ENCODE measurements at regions not wholly inside any gene's neighbourhood (a gene's known extent, or its start where the extent isn't known, plus 50 kb on each side); places are given as distances from the start of the nearest gene placed in this dataset.

- peaks cover 8 to 17% of the 10 kb centered on the region in 2 donors for H3K4me1 ChIP-seq
- in situ Hi-C loops (cut with MboI; ENCODE audit: low sequenced_read_pairs in 4 of 4) (loop anchor here (5.0 to 25.0 kb wide), 6 partner anchors 130 to 642 kb away; partner anchors contain the start of gene ANKH (in 2 of the 4)), intact Hi-C loops (cut with DNase I; ENCODE audit: low total_unique reads) (no loop called here)
Measured at GRCh38 chr5:15004506-15004905, 132.9 kb upstream of the ANKH start.

GRCh38 chr5:15003511-15003920, 131.9 kb upstream of the ANKH start:
- in situ Hi-C loops (cut with MboI; ENCODE audit: low sequenced_read_pairs in 4 of 4) = loop anchor here (5.0 to 25.0 kb wide), 6 partner anchors 129 to 641 kb away; partner anchors contain the start of gene ANKH (in 2 of the 4)
- DNase-seq = peak; percentile 38 to 58
- Histone ChIP-seq H3K4me1 (peaks cover 0 to 12% of the 10 kb centered on the region in 2 donors), H3K4me3 (no peak overlapping the region), H3K27me3 (no peaks in the 10 kb centered on the region), H3K36me3 (no peaks in the 10 kb centered on the region), H3K9me3 (no peaks in the 10 kb centered on the region), H3K27ac (no peak overlapping the region)
- TF ChIP-seq CTCF (IDR thresholded peaks at IDR 0.05 in 4 of 5, conservative IDR thresholded peaks at IDR 0.05 in 1 of 5) (peak; percentile 72 to 83 (median 75)), POLR2A (IDR thresholded peaks at IDR 0.05) (no peak)
- peak; percentile 92 to 93 for ATAC-seq
- intact Hi-C loops (cut with DNase I; ENCODE audit: low total_unique reads) = loop anchor here (1.0 to 2.0 kb wide), 3 partner anchors 131 to 317 kb away; no protein-coding TSS in a partner anchor

More at GRCh38 chr5:15004506-15004905, 132.9 kb upstream of the ANKH start:
- DNase-seq (no peak), ATAC-seq (no peak)
- H3K4me3 ChIP-seq = no peak overlapping the region
- no peak overlapping the region for H3K27ac ChIP-seq
- H3K9me3 ChIP-seq = no peaks in the 10 kb centered on the region
- H3K36me3 ChIP-seq = no peaks in the 10 kb centered on the region
- H3K27me3 ChIP-seq = no peaks in the 10 kb centered on the region
- TF ChIP-seq CTCF (IDR thresholded peaks at IDR 0.05 in 4 of 5, conservative IDR thresholded peaks at IDR 0.05 in 1 of 5) (no peak), POLR2A (IDR thresholded peaks at IDR 0.05) (no peak)

GRCh38 chr5:15002791-15003190, 131.2 kb upstream of the ANKH start:
- in situ Hi-C loops (cut with MboI; ENCODE audit: low sequenced_read_pairs in 4 of 4) (loop anchor here (5.0 to 25.0 kb wide), 6 partner anchors 128 to 640 kb away; partner anchors contain the start of gene ANKH (in 2 of the 4)), intact Hi-C loops (cut with DNase I; ENCODE audit: low total_unique reads) (loop anchor here (1.0 to 2.0 kb wide), 3 partner anchors 130 to 316 kb away; no protein-coding TSS in a partner anchor)
- DNase-seq (no peak), ATAC-seq (no peak)
- H3K27ac ChIP-seq = no peak overlapping the region
- H3K9me3 ChIP-seq = no peaks in the 10 kb centered on the region
- H3K36me3 ChIP-seq = no peaks in the 10 kb centered on the region
- H3K27me3 ChIP-seq = no peaks in the 10 kb centered on the region
- TF ChIP-seq POLR2A (IDR thresholded peaks at IDR 0.05) (no peak), CTCF (IDR thresholded peaks at IDR 0.05 in 4 of 5, conservative IDR thresholded peaks at IDR 0.05 in 1 of 5) (no peak)
- H3K4me1 ChIP-seq = peaks cover 0 to 6% of the 10 kb centered on the region in 2 donors
- no peak overlapping the region for H3K4me3 ChIP-seq

GRCh38 chr5:15002173-15002572, 130.6 kb upstream of the ANKH start:
- intact Hi-C loops (cut with DNase I; ENCODE audit: low total_unique reads) = loop anchor here (2.0 kb wide), 2 partner anchors 129 to 315 kb away; no protein-coding TSS in a partner anchor
- H3K9me3 ChIP-seq = no peaks in the 10 kb centered on the region
- ATAC-seq (no peak), DNase-seq (no peak)
- TF ChIP-seq CTCF (IDR thresholded peaks at IDR 0.05 in 4 of 5, conservative IDR thresholded peaks at IDR 0.05 in 1 of 5) = no peak
- no peak for TF ChIP-seq POLR2A (IDR thresholded peaks at IDR 0.05)
- no peaks in the 10 kb centered on the region for H3K4me1 ChIP-seq
- in situ Hi-C loops (cut with MboI; ENCODE audit: low sequenced_read_pairs in 4 of 4) = loop anchor here (5.0 to 25.0 kb wide), 6 partner anchors 127 to 640 kb away; partner anchors contain the start of gene ANKH (in 2 of the 4)
- no peak overlapping the region for H3K27ac ChIP-seq
- no peaks in the 10 kb centered on the region for H3K36me3 ChIP-seq
- no peak overlapping the region for H3K4me3 ChIP-seq
- H3K27me3 ChIP-seq = no peaks in the 10 kb centered on the region
